CD4-positive, alpha-beta T cell treated with Interleukin-6 for 4 hours (primary cell): ENCODE measurements at regions not wholly inside any gene's neighbourhood (a gene's known extent, or its start where the extent isn't known, plus 50 kb on each side); places are given as distances from the start of the nearest gene placed in this dataset.
"Not testable (repeated sequence)": the region's sequence is repeated elsewhere in the genome, so short reads cannot be mapped to it uniquely, and the experiment has no call there.

Experiments
- DNase-seq: peaks from one replicate; pipeline ENCODE4 v3.0.0-alpha.2; 2020; ENCODE audit warnings: mixed read lengths

- DNase-seq = no peak
These were observed 126.0 kb upstream of the GBE1 start for GRCh38 chr3:81887448-81887847.

- DNase-seq = no peak
These were observed 124.6 kb upstream of the GBE1 start for GRCh38 chr3:81886081-81886480.

GRCh38 chr3:81884791-81885190 lies 123.3 kb upstream of the GBE1 start:
- DNase-seq = no peak

GRCh38 chr3:81876826-81877225 lies 115.4 kb upstream of the GBE1 start:
- DNase-seq = no peak

- no peak for DNase-seq
These were observed 113.3 kb upstream of the GBE1 start for GRCh38 chr3:81874738-81875137.

- no peak for DNase-seq
These were observed 111.1 kb upstream of the GBE1 start for GRCh38 chr3:81872566-81872965.

GRCh38 chr3:81871358-81872155 lies 110.1 kb upstream of the GBE1 start:
- no peak for DNase-seq

- DNase-seq = no peak
These were observed 107.9 kb upstream of the GBE1 start for GRCh38 chr3:81869382-81869781.

- DNase-seq = no peak
These were observed 107.2 kb upstream of the GBE1 start for GRCh38 chr3:81868597-81868996.

- DNase-seq = no peak
These were observed 106.4 kb upstream of the GBE1 start for GRCh38 chr3:81867875-81868274.

GRCh38 chr3:81865164-81865563 lies 103.7 kb upstream of the GBE1 start:
- not testable (repeated sequence) for DNase-seq

- DNase-seq = no peak
These were observed 102.8 kb upstream of the GBE1 start for GRCh38 chr3:81864272-81864671.

GRCh38 chr3:81863756-81864155 lies 102.3 kb upstream of the GBE1 start:
- DNase-seq = no peak

- DNase-seq = no peak
These were observed 100.1 kb upstream of the GBE1 start for GRCh38 chr3:81861593-81861992.

- no peak for DNase-seq
These were observed 98.1 kb upstream of the GBE1 start for GRCh38 chr3:81859524-81859923.

GRCh38 chr3:81853431-81853830 lies 92.0 kb upstream of the GBE1 start:
- DNase-seq = no peak

- DNase-seq = no peak
These were observed 89.7 kb upstream of the GBE1 start for GRCh38 chr3:81851176-81851575.

GRCh38 chr3:81846988-81847387 lies 85.5 kb upstream of the GBE1 start:
- DNase-seq = no peak

- no peak for DNase-seq
These were observed 80.1 kb upstream of the GBE1 start for GRCh38 chr3:81841540-81841939.

- DNase-seq = no peak
These were observed 78.2 kb upstream of the GBE1 start for GRCh38 chr3:81839504-81840094.

GRCh38 chr3:81838457-81838856 lies 77.0 kb upstream of the GBE1 start:
- no peak for DNase-seq

- DNase-seq = no peak
These were observed 75.7 kb upstream of the GBE1 start for GRCh38 chr3:81837071-81837593.

GRCh38 chr3:81829937-81830336 lies 68.5 kb upstream of the GBE1 start:
- no peak for DNase-seq

GRCh38 chr3:81829272-81829671 lies 67.8 kb upstream of the GBE1 start:
- DNase-seq = not testable (repeated sequence)
